ENCODE measurements at regions not wholly inside any gene's neighbourhood (a gene's known extent, or its start where the extent isn't known, plus 50 kb on each side); places are given as distances from the start of the nearest gene placed in this dataset.

DNA sequence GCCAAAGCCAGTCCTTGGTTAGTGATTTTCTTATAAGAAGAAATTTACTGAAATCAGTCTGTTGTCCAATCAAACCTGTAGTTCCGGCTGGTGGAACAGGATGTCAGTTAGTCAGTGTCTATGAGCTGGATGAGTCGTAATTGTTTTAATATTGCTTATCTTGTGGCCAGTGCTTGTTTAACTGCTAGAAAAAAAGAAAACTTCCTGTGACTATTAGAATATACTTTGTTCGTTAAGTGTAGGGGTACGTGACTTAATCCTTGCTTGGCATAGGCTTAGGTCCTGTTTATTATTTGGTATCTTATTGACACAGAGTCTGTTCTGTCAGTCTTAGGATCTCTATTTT is 1484.8 kb upstream of the MIR17HG start:
- TF ChIP-seq, protein P1, sequence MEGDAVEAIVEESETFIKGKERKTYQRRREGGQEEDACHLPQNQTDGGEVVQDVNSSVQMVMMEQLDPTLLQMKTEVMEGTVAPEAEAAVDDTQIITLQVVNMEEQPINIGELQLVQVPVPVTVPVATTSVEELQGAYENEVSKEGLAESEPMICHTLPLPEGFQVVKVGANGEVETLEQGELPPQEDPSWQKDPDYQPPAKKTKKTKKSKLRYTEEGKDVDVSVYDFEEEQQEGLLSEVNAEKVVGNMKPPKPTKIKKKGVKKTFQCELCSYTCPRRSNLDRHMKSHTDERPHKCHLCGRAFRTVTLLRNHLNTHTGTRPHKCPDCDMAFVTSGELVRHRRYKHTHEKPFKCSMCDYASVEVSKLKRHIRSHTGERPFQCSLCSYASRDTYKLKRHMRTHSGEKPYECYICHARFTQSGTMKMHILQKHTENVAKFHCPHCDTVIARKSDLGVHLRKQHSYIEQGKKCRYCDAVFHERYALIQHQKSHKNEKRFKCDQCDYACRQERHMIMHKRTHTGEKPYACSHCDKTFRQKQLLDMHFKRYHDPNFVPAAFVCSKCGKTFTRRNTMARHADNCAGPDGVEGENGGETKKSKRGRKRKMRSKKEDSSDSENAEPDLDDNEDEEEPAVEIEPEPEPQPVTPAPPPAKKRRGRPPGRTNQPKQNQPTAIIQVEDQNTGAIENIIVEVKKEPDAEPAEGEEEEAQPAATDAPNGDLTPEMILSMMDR (IDR thresholded peaks at IDR 0.05): no peak
- no peak for TF ChIP-seq POLR2AphosphoS5 (IDR thresholded peaks at IDR 0.05)

Data from prostate gland (tissue), 2 donors.